Rectal smooth muscle tissue (tissue), 1 donor: ENCODE measurements at regions not wholly inside any gene's neighbourhood (a gene's known extent, or its start where the extent isn't known, plus 50 kb on each side); places are given as distances from the start of the nearest gene placed in this dataset.

Experiments
- H3K27ac ChIP-seq: one replicate; pipeline ENCODE4 v1.7.0; 2013; ENCODE audit warnings: low read depth, low read length, inconsistent platforms
- H3K27me3 ChIP-seq: one replicate; pipeline ENCODE4 v1.7.0; 2013; ENCODE audit warnings: low read length; ENCODE audit not compliant: control insufficient read depth, insufficient read depth
- H3K36me3 ChIP-seq: one replicate; pipeline ENCODE4 v1.7.0; 2013; ENCODE audit warnings: low read length; ENCODE audit not compliant: control insufficient read depth, insufficient read depth
- H3K4me1 ChIP-seq: one replicate; pipeline ENCODE4 v1.7.0; 2013; ENCODE audit warnings: low read length; ENCODE audit not compliant: control insufficient read depth, insufficient read depth
- H3K4me3 ChIP-seq: one replicate; pipeline ENCODE4 v1.7.0; 2013; ENCODE audit warnings: low read length
- H3K9ac ChIP-seq: one replicate; pipeline ENCODE4 v1.7.0; 2013; ENCODE audit warnings: low read length

GRCh38 chr14:51538973-51539372 is 112.7 kb upstream of the FRMD6 start:
- H3K27ac ChIP-seq: no peak overlapping the region
- H3K27me3 ChIP-seq: no peaks in the 10 kb centered on the region
- no peak overlapping the region for H3K9ac ChIP-seq
- no peak overlapping the region for H3K4me3 ChIP-seq
- H3K36me3 ChIP-seq: no peaks in the 10 kb centered on the region
- H3K4me1 ChIP-seq: no peaks in the 10 kb centered on the region

GRCh38 chr14:51539571-51540037 is 112.1 kb upstream of the FRMD6 start:
- Histone ChIP-seq H3K27me3 (no peaks in the 10 kb centered on the region), H3K36me3 (no peaks in the 10 kb centered on the region), H3K27ac (no peak overlapping the region), H3K4me1 (no peaks in the 10 kb centered on the region), H3K4me3 (no peak overlapping the region), H3K9ac (no peak overlapping the region)

- H3K4me3 ChIP-seq: no peak overlapping the region
These were observed 111.3 kb upstream of the FRMD6 start for GRCh38 chr14:51540364-51540763.

GRCh38 chr14:51544471-51544870 is 107.2 kb upstream of the FRMD6 start:
- Histone ChIP-seq H3K4me3 (no peak overlapping the region), H3K27ac (no peak overlapping the region), H3K4me1 (peaks cover 26% of the 10 kb centered on the region), H3K9ac (no peak overlapping the region), H3K27me3 (no peaks in the 10 kb centered on the region), H3K36me3 (no peaks in the 10 kb centered on the region)

More at GRCh38 chr14:51540364-51540763, 111.3 kb upstream of the FRMD6 start:
- Histone ChIP-seq H3K9ac (no peak overlapping the region), H3K27ac (no peak overlapping the region), H3K27me3 (no peaks in the 10 kb centered on the region), H3K4me1 (peaks cover 3% of the 10 kb centered on the region), H3K36me3 (no peaks in the 10 kb centered on the region)

- peaks cover 26% of the 10 kb centered on the region for H3K4me1 ChIP-seq
- no peak overlapping the region for H3K27ac ChIP-seq
- H3K9ac ChIP-seq: no peak overlapping the region
- H3K4me3 ChIP-seq: no peak overlapping the region
- H3K27me3 ChIP-seq: no peaks in the 10 kb centered on the region
- no peaks in the 10 kb centered on the region for H3K36me3 ChIP-seq
These were observed 106.8 kb upstream of the FRMD6 start for GRCh38 chr14:51544901-51545300.

GRCh38 chr14:51545396-51545795 is 106.3 kb upstream of the FRMD6 start:
- Histone ChIP-seq H3K4me1 (peaks cover 26% of the 10 kb centered on the region), H3K4me3 (no peak overlapping the region), H3K9ac (no peak overlapping the region), H3K36me3 (no peaks in the 10 kb centered on the region), H3K27ac (no peak overlapping the region), H3K27me3 (no peaks in the 10 kb centered on the region)

GRCh38 chr14:51546099-51546498 is 105.6 kb upstream of the FRMD6 start:
- Histone ChIP-seq H3K27me3 (no peaks in the 10 kb centered on the region), H3K4me1 (peaks cover 26% of the 10 kb centered on the region), H3K27ac (peak overlapping the region; percentile 45), H3K4me3 (no peak overlapping the region), H3K36me3 (no peaks in the 10 kb centered on the region), H3K9ac (no peak overlapping the region)

GRCh38 chr14:51546603-51547258 is 105.0 kb upstream of the FRMD6 start:
- Histone ChIP-seq H3K4me3 (no peak overlapping the region), H3K4me1 (peaks cover 26% of the 10 kb centered on the region), H3K9ac (no peak overlapping the region), H3K27me3 (no peaks in the 10 kb centered on the region), H3K36me3 (no peaks in the 10 kb centered on the region), H3K27ac (peak overlapping the region; percentile 82)

- Histone ChIP-seq H3K4me3 (no peak overlapping the region), H3K27ac (peak overlapping the region; percentile 82), H3K27me3 (no peaks in the 10 kb centered on the region), H3K4me1 (peaks cover 26% of the 10 kb centered on the region), H3K36me3 (no peaks in the 10 kb centered on the region), H3K9ac (no peak overlapping the region)
These were observed 104.5 kb upstream of the FRMD6 start for GRCh38 chr14:51547260-51547659.

GRCh38 chr14:51547701-51548100 is 104.0 kb upstream of the FRMD6 start:
- Histone ChIP-seq H3K4me3 (no peak overlapping the region), H3K27ac (peak overlapping the region; percentile 69), H3K36me3 (no peaks in the 10 kb centered on the region), H3K27me3 (no peaks in the 10 kb centered on the region), H3K4me1 (peaks cover 26% of the 10 kb centered on the region), H3K9ac (no peak overlapping the region)

GRCh38 chr14:51548187-51548586 is 103.5 kb upstream of the FRMD6 start:
- Histone ChIP-seq H3K27me3 (no peaks in the 10 kb centered on the region), H3K36me3 (no peaks in the 10 kb centered on the region), H3K4me1 (peaks cover 26% of the 10 kb centered on the region), H3K27ac (peak overlapping the region; percentile 69), H3K9ac (no peak overlapping the region), H3K4me3 (no peak overlapping the region)

- H3K27ac ChIP-seq: no peak overlapping the region
- peaks cover 23% of the 10 kb centered on the region for H3K4me1 ChIP-seq
- H3K4me3 ChIP-seq: no peak overlapping the region
- no peaks in the 10 kb centered on the region for H3K27me3 ChIP-seq
- H3K36me3 ChIP-seq: no peaks in the 10 kb centered on the region
- H3K9ac ChIP-seq: no peak overlapping the region
These were observed 101.1 kb upstream of the FRMD6 start for GRCh38 chr14:51550636-51551035.

- no peaks in the 10 kb centered on the region for H3K36me3 ChIP-seq
- H3K9ac ChIP-seq: no peak overlapping the region
- no peaks in the 10 kb centered on the region for H3K27me3 ChIP-seq
- H3K4me3 ChIP-seq: no peak overlapping the region
- H3K27ac ChIP-seq: no peak overlapping the region
- peaks cover 11% of the 10 kb centered on the region for H3K4me1 ChIP-seq
These were observed 99.4 kb upstream of the FRMD6 start for GRCh38 chr14:51552275-51552674.
